Astrocyte (in vitro differentiated cells and primary cell): ENCODE measurements at regions not wholly inside any gene's neighbourhood (a gene's known extent, or its start where the extent isn't known, plus 50 kb on each side); places are given as distances from the start of the nearest gene placed in this dataset.

Experiments used
- DNase-seq: peaks from one replicate; pipeline ENCODE4 v3.0.0-alpha.2; 2010; ENCODE audit warnings: low read depth
- FAIRE-seq: peaks from 2 replicates; lab custom pipeline; 2011; peaks lifted over from hg19 to GRCh38; lab: Jason Lieb, UNC
- H2AFZ ChIP-seq: 2 replicates; pipeline ENCODE4 v1.6.0; 2012; ENCODE audit warnings: low read depth, low read length, inconsistent platforms
- H3K27ac ChIP-seq: 2 replicates; pipeline ENCODE4 v1.5.1; 2011; ENCODE audit warnings: low read depth, low read length, inconsistent platforms
- H3K27me3 ChIP-seq: 2 replicates; pipeline ENCODE4 v1.6.0; 2011; ENCODE audit warnings: low read length, inconsistent platforms; ENCODE audit not compliant: insufficient read depth
- H3K36me3 ChIP-seq: 2 replicates; pipeline ENCODE4 v1.5.1; 2011; ENCODE audit warnings: low read length, inconsistent platforms; ENCODE audit not compliant: insufficient read depth
- H3K4me1 ChIP-seq: 2 replicates; pipeline ENCODE4 v1.5.1; 2011; ENCODE audit warnings: low read length, inconsistent platforms; ENCODE audit not compliant: insufficient read depth
- H3K4me2 ChIP-seq: 2 replicates; pipeline ENCODE4 v1.6.0; 2012; ENCODE audit warnings: low read length, inconsistent platforms
- H3K4me3 ChIP-seq: 2 replicates; pipeline ENCODE4 v1.5.1; 2011; ENCODE audit warnings: low read depth, mild to moderate bottlenecking, low read length, inconsistent platforms; ENCODE audit not compliant: insufficient read depth
- H3K79me2 ChIP-seq: 2 replicates; pipeline ENCODE4 v1.6.0; 2012; ENCODE audit warnings: mild to moderate bottlenecking, low read length, inconsistent platforms; ENCODE audit not compliant: insufficient read depth
- H3K9ac ChIP-seq: 2 replicates; pipeline ENCODE4 v1.6.0; 2012; ENCODE audit warnings: mild to moderate bottlenecking, low read length, inconsistent platforms
- H3K9me3 ChIP-seq: 2 replicates; pipeline ENCODE4 v1.5.1; 2012; ENCODE audit warnings: low read depth, mild to moderate bottlenecking, low read length, inconsistent platforms; ENCODE audit not compliant: insufficient read depth
- H4K20me1 ChIP-seq: 2 replicates; pipeline ENCODE4 v1.6.0; 2012; ENCODE audit warnings: low read length, inconsistent platforms; ENCODE audit not compliant: insufficient read depth
- H3K27ac Mint-ChIP-seq: one replicate; pipeline ENCODE4 v1.8.0; 2021; ENCODE audit warnings: mild to moderate bottlenecking, mixed read lengths; ENCODE audit not compliant: unreplicated experiment
- H3K27me3 Mint-ChIP-seq: one replicate; pipeline ENCODE4 v1.8.0; 2021; ENCODE audit warnings: low read depth, mixed read lengths; ENCODE audit not compliant: unreplicated experiment
- H3K36me3 Mint-ChIP-seq: one replicate; pipeline ENCODE4 v1.8.0; 2021; ENCODE audit warnings: low read depth, mixed read lengths; ENCODE audit not compliant: unreplicated experiment
- H3K4me1 Mint-ChIP-seq: one replicate; pipeline ENCODE4 v1.8.0; 2021; ENCODE audit warnings: low read depth, mixed read lengths; ENCODE audit not compliant: unreplicated experiment
- H3K4me3 Mint-ChIP-seq: one replicate; pipeline ENCODE4 v1.8.0; 2021; ENCODE audit warnings: mild to moderate bottlenecking, moderate library complexity, mixed read lengths; ENCODE audit not compliant: unreplicated experiment
- H3K9me3 Mint-ChIP-seq: one replicate; pipeline ENCODE4 v1.8.0; 2021; ENCODE audit warnings: mild to moderate bottlenecking, mixed read lengths; ENCODE audit not compliant: unreplicated experiment
- EZH2 ChIP-seq: IDR thresholded peaks from 2 replicates; pipeline ENCODE4 v1.6.1; 2012; ENCODE audit warnings: mild to moderate bottlenecking, low read length, inconsistent platforms; ENCODE audit not compliant: insufficient read depth
- TF ChIP-seq, protein P1 (sequence below): IDR thresholded peaks from 2 replicates; pipeline ENCODE4 v1.5.1; 2011; ENCODE audit warnings: low read depth, mild to moderate bottlenecking, inconsistent platforms, low read length, moderate library complexity; ENCODE audit not compliant: insufficient read depth

DNA sequence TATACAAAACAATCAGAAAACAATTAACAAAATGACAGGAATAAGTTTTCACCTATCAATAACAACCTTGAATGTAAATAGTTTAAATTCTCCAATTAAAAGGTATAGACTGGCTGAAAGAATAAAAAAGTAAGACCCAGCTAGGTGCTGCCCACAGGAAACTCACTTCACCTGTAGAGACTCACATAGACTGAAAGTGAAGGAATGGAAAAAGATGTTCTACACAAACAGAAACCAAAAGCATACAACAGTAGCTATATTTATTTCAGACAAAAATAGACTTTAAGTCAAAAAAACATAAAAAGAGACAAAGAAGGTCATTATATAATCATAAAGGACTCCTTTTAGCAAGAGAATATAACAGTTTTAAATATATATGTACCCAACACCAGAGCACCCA is 152.4 kb upstream of the PWP1 start:
- H3K4me1 ChIP-seq = no peaks in the 10 kb centered on the region
- H3K27ac Mint-ChIP-seq = no peak overlapping the region
- H3K27me3 ChIP-seq = no peaks in the 10 kb centered on the region
- no peaks in the 10 kb centered on the region for H3K36me3 ChIP-seq
- H3K9ac ChIP-seq = no peak overlapping the region
- no peaks in the 10 kb centered on the region for H3K36me3 Mint-ChIP-seq
- H3K4me1 Mint-ChIP-seq = no peaks in the 10 kb centered on the region
- DNase-seq = no peak
- H3K9me3 Mint-ChIP-seq = no peaks in the 10 kb centered on the region
- no peak overlapping the region for H3K4me3 ChIP-seq
- no peaks in the 10 kb centered on the region for H3K27me3 Mint-ChIP-seq
- H3K4me2 ChIP-seq = no peak overlapping the region
- H4K20me1 ChIP-seq = peaks cover 6% of the 10 kb centered on the region
- no peak overlapping the region for H2AFZ ChIP-seq
- FAIRE-seq = peak; percentile 29
- H3K9me3 ChIP-seq = no peaks in the 10 kb centered on the region
- H3K27ac ChIP-seq = no peak overlapping the region
- H3K79me2 ChIP-seq = no peaks in the 10 kb centered on the region
- no peak for TF ChIP-seq EZH2
- TF ChIP-seq, protein P1, sequence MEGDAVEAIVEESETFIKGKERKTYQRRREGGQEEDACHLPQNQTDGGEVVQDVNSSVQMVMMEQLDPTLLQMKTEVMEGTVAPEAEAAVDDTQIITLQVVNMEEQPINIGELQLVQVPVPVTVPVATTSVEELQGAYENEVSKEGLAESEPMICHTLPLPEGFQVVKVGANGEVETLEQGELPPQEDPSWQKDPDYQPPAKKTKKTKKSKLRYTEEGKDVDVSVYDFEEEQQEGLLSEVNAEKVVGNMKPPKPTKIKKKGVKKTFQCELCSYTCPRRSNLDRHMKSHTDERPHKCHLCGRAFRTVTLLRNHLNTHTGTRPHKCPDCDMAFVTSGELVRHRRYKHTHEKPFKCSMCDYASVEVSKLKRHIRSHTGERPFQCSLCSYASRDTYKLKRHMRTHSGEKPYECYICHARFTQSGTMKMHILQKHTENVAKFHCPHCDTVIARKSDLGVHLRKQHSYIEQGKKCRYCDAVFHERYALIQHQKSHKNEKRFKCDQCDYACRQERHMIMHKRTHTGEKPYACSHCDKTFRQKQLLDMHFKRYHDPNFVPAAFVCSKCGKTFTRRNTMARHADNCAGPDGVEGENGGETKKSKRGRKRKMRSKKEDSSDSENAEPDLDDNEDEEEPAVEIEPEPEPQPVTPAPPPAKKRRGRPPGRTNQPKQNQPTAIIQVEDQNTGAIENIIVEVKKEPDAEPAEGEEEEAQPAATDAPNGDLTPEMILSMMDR = no peak
- H3K4me3 Mint-ChIP-seq = no peak overlapping the region

DNA sequence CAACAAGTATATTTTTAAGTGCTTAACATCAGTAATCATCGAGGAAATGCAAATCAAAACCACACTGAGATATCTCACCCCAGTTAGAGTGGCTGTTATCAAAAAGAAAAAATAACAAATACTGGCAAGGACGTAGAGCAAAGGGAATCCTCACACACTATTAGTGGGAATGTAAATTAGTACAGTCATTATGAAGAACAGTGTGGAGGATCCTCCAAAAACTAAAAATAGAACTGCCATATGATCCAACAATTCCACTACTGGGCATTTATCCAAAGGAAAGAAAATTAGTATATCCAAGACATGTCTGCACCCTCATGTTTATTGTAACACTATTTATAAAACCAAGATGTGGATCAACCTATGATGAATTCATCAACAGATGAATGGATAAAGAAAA is 149.0 kb upstream of the PWP1 start:
- Mint-ChIP-seq H3K9me3 (no peaks in the 10 kb centered on the region), H3K4me3 (no peak overlapping the region), H3K27me3 (no peaks in the 10 kb centered on the region), H3K27ac (no peak overlapping the region), H3K36me3 (no peaks in the 10 kb centered on the region), H3K4me1 (no peaks in the 10 kb centered on the region)
- DNase-seq (peak; percentile 57), FAIRE-seq (peak; percentile 39)
- no peaks in the 10 kb centered on the region for H3K36me3 ChIP-seq
- H3K27ac ChIP-seq = no peak overlapping the region
- no peak overlapping the region for H3K9ac ChIP-seq
- H3K27me3 ChIP-seq = no peaks in the 10 kb centered on the region
- H3K4me3 ChIP-seq = no peak overlapping the region
- H3K4me1 ChIP-seq = no peaks in the 10 kb centered on the region
- no peak overlapping the region for H3K4me2 ChIP-seq
- TF ChIP-seq EZH2 = no peak
- TF ChIP-seq, protein P1 = no peak
- H3K9me3 ChIP-seq = no peaks in the 10 kb centered on the region
- H4K20me1 ChIP-seq = no peaks in the 10 kb centered on the region
- H3K79me2 ChIP-seq = no peaks in the 10 kb centered on the region
- no peak overlapping the region for H2AFZ ChIP-seq

DNA sequence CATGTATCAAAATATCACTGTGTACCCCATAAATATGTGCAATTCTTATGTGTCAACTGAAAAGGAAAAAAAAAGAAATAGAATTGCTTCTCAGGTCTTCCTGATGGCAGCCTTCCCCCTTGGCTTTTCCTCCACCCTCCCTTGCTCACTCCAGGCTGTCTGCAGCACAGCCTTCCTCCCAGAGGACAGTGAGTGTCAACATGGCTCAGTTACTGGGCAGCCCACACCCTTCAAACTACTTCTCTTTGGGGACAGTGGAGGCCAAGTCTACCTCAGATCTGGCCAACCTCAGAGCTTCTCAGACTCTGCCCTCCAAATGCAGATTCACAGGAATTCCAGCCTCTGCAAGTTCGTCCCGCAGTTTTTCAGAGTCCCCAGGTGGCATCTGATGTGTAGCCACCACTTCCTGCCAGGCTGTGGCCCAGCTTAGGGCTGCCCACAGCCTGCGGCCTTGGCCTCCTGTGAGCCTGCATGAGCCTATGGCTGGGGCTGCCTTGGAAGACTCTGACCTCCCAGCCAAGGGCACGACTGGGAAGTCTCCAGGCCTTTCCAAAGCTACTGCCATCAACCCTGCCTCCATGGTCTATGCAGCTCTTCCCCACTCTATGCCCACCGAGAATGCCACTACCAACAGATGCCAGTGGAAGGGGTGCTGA is 148.0 kb upstream of the PWP1 start:
- Histone ChIP-seq H3K9ac (no peak overlapping the region), H3K27ac (no peak overlapping the region), H3K9me3 (no peaks in the 10 kb centered on the region), H3K4me2 (no peak overlapping the region), H3K4me3 (no peak overlapping the region), H4K20me1 (no peaks in the 10 kb centered on the region), H3K27me3 (no peaks in the 10 kb centered on the region), H3K4me1 (no peaks in the 10 kb centered on the region), H3K36me3 (no peaks in the 10 kb centered on the region), H3K79me2 (no peaks in the 10 kb centered on the region), H2AFZ (no peak overlapping the region)
- DNase-seq = no peak
- H3K27me3 Mint-ChIP-seq = no peaks in the 10 kb centered on the region
- H3K36me3 Mint-ChIP-seq = no peaks in the 10 kb centered on the region
- FAIRE-seq = no peak
- no peak overlapping the region for H3K4me3 Mint-ChIP-seq
- H3K9me3 Mint-ChIP-seq = no peaks in the 10 kb centered on the region
- H3K4me1 Mint-ChIP-seq = no peaks in the 10 kb centered on the region
- no peak for TF ChIP-seq EZH2
- TF ChIP-seq, protein P1 = no peak
- no peak overlapping the region for H3K27ac Mint-ChIP-seq
